AG04450 (cell line): ENCODE measurements at regions not wholly inside any gene's neighbourhood (a gene's known extent, or its start where the extent isn't known, plus 50 kb on each side); places are given as distances from the start of the nearest gene placed in this dataset.

ENCODE experiments used
- CTCF ChIA-PET: fragments of 300-600, 350-600 bp; formaldehyde crosslinking; extraction: SDS; loops from one replicate; lab custom pipeline; 2022; ENCODE audit warnings: antibody characterized with exemption, inconsistent platforms; lab: Charles Lee
- POLR2A ChIA-PET: fragments of 350-600 bp; formaldehyde crosslinking; extraction: SDS; loops from one replicate; lab custom pipeline; 2021; ENCODE audit warnings: antibody characterized with exemption, inconsistent platforms; lab: Yijun Ruan, JAX
- DNase-seq: peaks from one replicate; pipeline ENCODE4 v3.0.0-alpha.2; 2011; ENCODE audit warnings: low read depth, low spot score
- H3K27ac ChIP-seq: one replicate; pipeline ENCODE4 v1.5.1; 2012; ENCODE audit warnings: low read depth, low read length, control low read depth
- H3K27me3 ChIP-seq: one replicate; pipeline ENCODE4 v1.6.0; 2012; ENCODE audit warnings: low read length; ENCODE audit not compliant: control insufficient read depth, insufficient read depth
- H3K4me3 ChIP-seq: 2 replicates; pipeline ENCODE4 v1.5.1; 2011; ENCODE audit warnings: mild to moderate bottlenecking, low read depth, low read length, control low read depth
- H3K9me3 ChIP-seq: 2 replicates; pipeline ENCODE4 v1.5.1; 2012; ENCODE audit warnings: low read length; ENCODE audit not compliant: control insufficient read depth, insufficient read depth
- TF ChIP-seq, protein P1 (sequence below): IDR thresholded peaks from 2 replicates; pipeline ENCODE4 v1.5.1; 2011; ENCODE audit warnings: low read depth, low read length, control low read depth, inconsistent platforms

DNA sequence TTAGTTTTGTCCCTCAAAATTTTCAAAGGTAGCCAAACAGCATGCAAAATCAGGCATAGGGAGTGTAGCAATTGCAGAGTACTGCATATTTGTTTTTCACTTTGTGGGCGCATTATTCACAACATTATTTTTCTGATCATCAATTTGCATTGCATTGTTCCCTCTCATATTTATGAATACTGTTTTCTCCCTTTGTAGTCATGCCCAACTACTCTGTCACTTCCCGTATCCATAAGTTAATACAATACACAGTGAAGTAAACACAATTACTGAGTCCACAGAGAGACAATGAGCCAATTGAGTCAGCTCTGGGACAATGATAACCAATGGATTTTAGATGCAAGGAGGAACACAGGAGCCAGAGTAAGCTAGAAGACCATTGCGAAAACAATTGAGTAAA lies 944.0 kb upstream of the ADGRL4 start:
- Histone ChIP-seq H3K27ac (no peak overlapping the region), H3K9me3 (no peaks in the 10 kb centered on the region), H3K4me3 (no peak overlapping the region), H3K27me3 (no peaks in the 10 kb centered on the region)
- TF ChIP-seq, protein P1, sequence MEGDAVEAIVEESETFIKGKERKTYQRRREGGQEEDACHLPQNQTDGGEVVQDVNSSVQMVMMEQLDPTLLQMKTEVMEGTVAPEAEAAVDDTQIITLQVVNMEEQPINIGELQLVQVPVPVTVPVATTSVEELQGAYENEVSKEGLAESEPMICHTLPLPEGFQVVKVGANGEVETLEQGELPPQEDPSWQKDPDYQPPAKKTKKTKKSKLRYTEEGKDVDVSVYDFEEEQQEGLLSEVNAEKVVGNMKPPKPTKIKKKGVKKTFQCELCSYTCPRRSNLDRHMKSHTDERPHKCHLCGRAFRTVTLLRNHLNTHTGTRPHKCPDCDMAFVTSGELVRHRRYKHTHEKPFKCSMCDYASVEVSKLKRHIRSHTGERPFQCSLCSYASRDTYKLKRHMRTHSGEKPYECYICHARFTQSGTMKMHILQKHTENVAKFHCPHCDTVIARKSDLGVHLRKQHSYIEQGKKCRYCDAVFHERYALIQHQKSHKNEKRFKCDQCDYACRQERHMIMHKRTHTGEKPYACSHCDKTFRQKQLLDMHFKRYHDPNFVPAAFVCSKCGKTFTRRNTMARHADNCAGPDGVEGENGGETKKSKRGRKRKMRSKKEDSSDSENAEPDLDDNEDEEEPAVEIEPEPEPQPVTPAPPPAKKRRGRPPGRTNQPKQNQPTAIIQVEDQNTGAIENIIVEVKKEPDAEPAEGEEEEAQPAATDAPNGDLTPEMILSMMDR = no peak
- POLR2A ChIA-PET = no interaction called here
- CTCF ChIA-PET = no interaction called here
- DNase-seq = no peak

DNA sequence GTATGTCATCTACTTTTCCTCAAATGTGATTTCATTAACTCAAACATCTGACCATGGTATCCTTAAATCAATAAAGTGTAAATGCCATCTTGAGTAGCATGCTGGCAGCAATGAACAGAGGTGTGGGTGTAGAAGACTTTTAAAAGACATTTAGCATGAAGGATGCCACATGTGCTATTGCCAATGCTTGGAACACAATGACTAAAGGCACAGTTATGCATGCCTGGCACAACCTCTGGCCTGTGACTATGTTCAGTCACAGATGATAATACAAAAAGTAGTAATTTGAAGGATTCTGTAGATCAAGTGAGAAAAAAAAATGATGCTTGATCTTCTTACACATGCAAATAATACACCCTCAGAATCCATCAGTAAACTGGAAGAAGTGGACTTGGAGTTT lies 938.9 kb upstream of the ADGRL4 start:
- H3K27ac ChIP-seq = no peak overlapping the region
- H3K9me3 ChIP-seq = no peaks in the 10 kb centered on the region
- no peaks in the 10 kb centered on the region for H3K27me3 ChIP-seq
- ChIA-PET CTCF (no interaction called here), POLR2A (no interaction called here)
- no peak for DNase-seq
- TF ChIP-seq, protein P1 = no peak
- H3K4me3 ChIP-seq = no peak overlapping the region

DNA sequence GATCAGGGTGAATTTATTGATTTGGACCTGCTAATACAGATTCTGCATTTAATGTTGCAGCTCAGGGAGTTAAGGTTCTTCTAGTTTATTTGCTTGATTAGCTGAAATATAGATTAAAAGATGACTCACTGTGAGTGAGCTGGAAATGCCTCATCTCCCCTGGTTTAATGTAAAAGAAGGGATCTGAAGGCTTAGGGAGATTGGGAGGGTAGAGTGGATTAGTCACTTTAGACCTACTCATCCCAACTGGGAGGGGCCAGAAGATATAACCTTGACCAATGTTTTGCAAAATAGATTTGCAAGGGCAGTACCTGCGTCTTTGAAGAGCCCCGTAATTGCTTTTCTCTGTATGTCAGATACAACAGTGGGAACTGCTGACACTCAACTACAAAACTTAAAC lies 922.8 kb upstream of the ADGRL4 start:
- no peak overlapping the region for H3K27ac ChIP-seq
- H3K4me3 ChIP-seq = no peak overlapping the region
- ChIA-PET CTCF (no interaction called here), POLR2A (no interaction called here)
- TF ChIP-seq, protein P1 = no peak
- no peaks in the 10 kb centered on the region for H3K27me3 ChIP-seq
- DNase-seq = no peak
- H3K9me3 ChIP-seq = peaks cover 4% of the 10 kb centered on the region

DNA sequence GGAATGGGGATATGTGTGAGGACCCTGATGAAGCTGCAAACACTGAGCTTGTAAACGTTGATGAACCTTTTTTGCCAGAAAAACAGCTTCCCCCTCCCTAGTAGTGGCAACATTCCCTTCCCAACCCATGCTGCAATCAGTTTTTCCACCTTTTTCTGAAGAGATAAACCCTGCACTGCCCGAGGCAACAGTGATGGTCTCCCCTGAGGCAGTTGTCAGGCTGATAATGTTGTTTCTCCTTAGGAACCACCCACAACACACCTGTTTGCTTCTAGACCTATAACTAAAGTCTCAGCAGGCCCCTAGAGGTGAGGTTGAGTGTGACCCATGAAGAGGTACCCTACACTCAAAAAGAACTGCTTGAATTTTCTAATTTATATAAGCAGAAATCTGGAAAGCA lies 922.4 kb upstream of the ADGRL4 start:
- TF ChIP-seq, protein P1 = no peak
- CTCF ChIA-PET = no interaction called here
- POLR2A ChIA-PET = no interaction called here
- no peak for DNase-seq
- Histone ChIP-seq H3K27me3 (no peaks in the 10 kb centered on the region), H3K27ac (no peak overlapping the region), H3K4me3 (no peak overlapping the region), H3K9me3 (peaks cover 9% of the 10 kb centered on the region)

DNA sequence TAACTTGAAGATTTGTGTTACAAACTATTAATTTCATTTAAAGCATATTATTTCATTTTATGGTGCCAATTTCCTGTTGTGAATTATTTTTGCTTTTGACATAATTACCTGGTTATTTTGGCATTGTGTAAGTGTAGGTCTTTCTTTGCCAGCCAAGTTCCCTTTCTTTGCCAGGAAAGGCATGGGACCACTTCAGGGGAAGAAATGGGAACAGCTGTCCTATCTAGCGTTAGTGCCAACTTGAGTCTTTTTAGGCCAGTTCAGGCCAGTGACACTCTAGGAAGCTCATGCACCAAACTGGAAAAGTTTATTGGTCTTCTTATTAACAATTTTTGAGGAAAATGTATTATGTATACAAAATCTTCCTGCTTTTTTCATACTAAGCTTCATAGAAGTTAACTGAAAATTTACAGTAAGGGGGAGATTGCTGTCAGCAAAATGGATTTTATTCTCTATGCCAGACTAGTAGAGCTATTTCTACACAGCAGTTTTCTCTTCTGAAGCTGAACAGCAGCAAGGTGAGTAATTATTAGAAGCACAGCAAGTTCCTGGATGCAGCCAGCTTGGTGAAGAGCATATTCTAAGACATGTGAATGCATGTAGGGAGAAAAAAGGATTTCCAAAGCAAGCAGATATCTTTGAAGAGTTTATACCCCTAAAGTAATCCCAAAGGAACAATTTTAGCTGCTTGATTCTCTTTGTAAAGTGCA lies 914.6 kb upstream of the ADGRL4 start:
- DNase-seq = no peak
- CTCF ChIA-PET = no interaction called here
- H3K4me3 ChIP-seq = no peak overlapping the region
- no peaks in the 10 kb centered on the region for H3K27me3 ChIP-seq
- TF ChIP-seq, protein P1 = no peak
- no peak overlapping the region for H3K27ac ChIP-seq
- H3K9me3 ChIP-seq = peaks cover 11% of the 10 kb centered on the region
- POLR2A ChIA-PET = no interaction called here
